K562 (cell line): ENCODE measurements at regions not wholly inside any gene's neighbourhood (a gene's known extent, or its start where the extent isn't known, plus 50 kb on each side); places are given as distances from the start of the nearest gene placed in this dataset.

ENCODE experiments used
- CTCF ChIP-seq, 3 experiments: IDR thresholded peaks in 2 of 3; conservative IDR thresholded peaks in 1 of 3; 2 replicates each; pipeline ENCODE4 v1.5.1; 2011 to 2012; ENCODE audit warnings: low read length in 3 of 3, mild to moderate bottlenecking in 3 of 3, control low read depth in 2 of 3, improper control_type of control experiment in 1 of 3, inconsistent platforms in 1 of 3, low read depth in 1 of 3, mixed read lengths in 1 of 3, moderate library complexity in 1 of 3; ENCODE audit not compliant: insufficient read depth in 2 of 3
- HEY1 ChIP-seq: fragments of 250-450 bp; sonication (Bioruptor Pico); IDR thresholded peaks from 2 replicates; pipeline ENCODE4 v1.5.0; 2020; ENCODE audit warnings: mild to moderate bottlenecking, moderate library complexity, borderline replicate concordance
- HNRNPL ChIP-seq: fragments of 200-400 bp; formaldehyde crosslinking; IDR thresholded peaks from 2 replicates; pipeline ENCODE4 v1.6.1; 2017; ENCODE audit warnings: low read depth, mild to moderate bottlenecking, low read length
- MTF1 ChIP-seq: fragments of 250-450 bp; sonication (Bioruptor Pico); IDR thresholded peaks from 2 replicates; pipeline ENCODE4 v1.9.0; 2021; ENCODE audit warnings: moderate library complexity, mild to moderate bottlenecking, inconsistent platforms, borderline replicate concordance
- NR2C2 ChIP-seq, 2 experiments: fragments of 200-800 bp in 1 of 2; sonication (Bioruptor generic) in 1 of 2; sonication (generic) in 1 of 2; formaldehyde crosslinking in 1 of 2; IDR thresholded peaks; 2 replicates each; pipeline versions ENCODE4 v1.6.1 to v1.8.0; 2016 to 2022; ENCODE audit warnings: mild to moderate bottlenecking in 1 of 2, missing compliant biosample characterization in 1 of 2, missing genetic modification characterization in 1 of 2, missing genetic modification reagents in 1 of 2
- SP1 ChIP-seq: sonication (generic); formaldehyde crosslinking; IDR thresholded peaks from 2 replicates; pipeline ENCODE4 v1.8.1; 2022; ENCODE audit warnings: mild to moderate bottlenecking, missing genetic modification reagents
- TEAD4 ChIP-seq, 2 experiments: sonication (generic) in 1 of 2; formaldehyde crosslinking in 1 of 2; IDR thresholded peaks; 2 replicates each; pipeline versions ENCODE4 v1.6.1 to v1.8.0; 2012 to 2022; ENCODE audit warnings: borderline replicate concordance in 1 of 2, inconsistent platforms in 1 of 2, low read length in 1 of 2, mild to moderate bottlenecking in 1 of 2, missing genetic modification reagents in 1 of 2

DNA sequence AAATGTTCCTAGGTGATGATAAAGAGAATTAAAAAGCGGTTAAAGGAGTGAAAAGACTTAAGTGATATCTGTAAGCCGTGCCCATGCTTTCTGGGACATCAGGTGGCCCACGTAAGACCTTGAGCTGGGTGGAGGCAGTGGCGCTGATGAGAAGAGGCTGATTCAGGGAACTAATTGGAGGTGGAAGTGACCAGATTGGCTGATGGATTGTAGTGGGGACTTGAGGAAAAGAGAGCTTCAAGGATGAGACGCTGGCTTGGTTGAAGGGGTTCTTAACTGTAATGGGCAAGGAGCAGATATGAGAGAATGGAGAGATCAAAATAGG lies 69.1 kb upstream of the EP300 start:
- TF ChIP-seq NR2C2 (CRISPR knock-in tag; IDR thresholded peaks at IDR 0.05) (no peak), NR2C2 (tag; IDR thresholded peaks at IDR 0.05) (no peak), SP1 (no peak), HNRNPL (no peak), HEY1 (CRISPR knock-in tag) (no peak), MTF1 (no peak), CTCF (IDR thresholded peaks at IDR 0.05 in 2 of 3, conservative IDR thresholded peaks at IDR 0.05 in 1 of 3; ENCODE audit: insufficient read depth in 2 of 3, low read depth in 1 of 3, low read length in 3 of 3) (no peak), TEAD4 (IDR thresholded peaks at IDR 0.05; ENCODE audit: low read length) (no peak), TEAD4 (CRISPR knock-in tag; IDR thresholded peaks at IDR 0.05; ENCODE audit: borderline replicate concordance) (no peak)
